Osteocyte (in vitro differentiated cells): ENCODE measurements at regions not wholly inside any gene's neighbourhood (a gene's known extent, or its start where the extent isn't known, plus 50 kb on each side); places are given as distances from the start of the nearest gene placed in this dataset.

Experiments used
- DNase-seq: peaks from one replicate; pipeline ENCODE4 v3.0.0; 2021; ENCODE audit warnings: mixed read lengths; ENCODE audit not compliant: unreplicated experiment; ENCODE audit errors: extremely low spot score
- H3K27ac Mint-ChIP-seq: one replicate; pipeline ENCODE4 v1.8.0; 2021; ENCODE audit warnings: mild to moderate bottlenecking, mixed read lengths; ENCODE audit not compliant: unreplicated experiment
- H3K27me3 Mint-ChIP-seq: one replicate; pipeline ENCODE4 v1.8.0; 2021; ENCODE audit warnings: mixed read lengths; ENCODE audit not compliant: unreplicated experiment
- H3K36me3 Mint-ChIP-seq: one replicate; pipeline ENCODE4 v1.8.0; 2021; ENCODE audit warnings: mixed read lengths; ENCODE audit not compliant: unreplicated experiment
- H3K4me1 Mint-ChIP-seq: one replicate; pipeline ENCODE4 v1.8.0; 2021; ENCODE audit warnings: mixed read lengths; ENCODE audit not compliant: unreplicated experiment
- H3K4me3 Mint-ChIP-seq: one replicate; pipeline ENCODE4 v1.8.0; 2021; ENCODE audit warnings: mild to moderate bottlenecking, moderate library complexity, mixed read lengths; ENCODE audit not compliant: unreplicated experiment
- H3K9me3 Mint-ChIP-seq: one replicate; pipeline ENCODE4 v1.8.0; 2021; ENCODE audit warnings: mixed read lengths; ENCODE audit not compliant: unreplicated experiment
- TF ChIP-seq, protein P1 (sequence below): fragments of 200-600 bp; sonication (generic); IDR thresholded peaks from 2 replicates; pipeline ENCODE4 v1.5.0; 2021; ENCODE audit warnings: antibody characterized with exemption, mild to moderate bottlenecking, moderate library complexity

- no peaks in the 10 kb centered on the region for H3K9me3 Mint-ChIP-seq
- DNase-seq, result no peak
- peaks cover 7% of the 10 kb centered on the region for H3K27me3 Mint-ChIP-seq
- TF ChIP-seq, protein P1, sequence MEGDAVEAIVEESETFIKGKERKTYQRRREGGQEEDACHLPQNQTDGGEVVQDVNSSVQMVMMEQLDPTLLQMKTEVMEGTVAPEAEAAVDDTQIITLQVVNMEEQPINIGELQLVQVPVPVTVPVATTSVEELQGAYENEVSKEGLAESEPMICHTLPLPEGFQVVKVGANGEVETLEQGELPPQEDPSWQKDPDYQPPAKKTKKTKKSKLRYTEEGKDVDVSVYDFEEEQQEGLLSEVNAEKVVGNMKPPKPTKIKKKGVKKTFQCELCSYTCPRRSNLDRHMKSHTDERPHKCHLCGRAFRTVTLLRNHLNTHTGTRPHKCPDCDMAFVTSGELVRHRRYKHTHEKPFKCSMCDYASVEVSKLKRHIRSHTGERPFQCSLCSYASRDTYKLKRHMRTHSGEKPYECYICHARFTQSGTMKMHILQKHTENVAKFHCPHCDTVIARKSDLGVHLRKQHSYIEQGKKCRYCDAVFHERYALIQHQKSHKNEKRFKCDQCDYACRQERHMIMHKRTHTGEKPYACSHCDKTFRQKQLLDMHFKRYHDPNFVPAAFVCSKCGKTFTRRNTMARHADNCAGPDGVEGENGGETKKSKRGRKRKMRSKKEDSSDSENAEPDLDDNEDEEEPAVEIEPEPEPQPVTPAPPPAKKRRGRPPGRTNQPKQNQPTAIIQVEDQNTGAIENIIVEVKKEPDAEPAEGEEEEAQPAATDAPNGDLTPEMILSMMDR, result no peak
- no peak overlapping the region for H3K27ac Mint-ChIP-seq
- H3K4me3 Mint-ChIP-seq, result no peak overlapping the region
- peaks cover 24% of the 10 kb centered on the region for H3K4me1 Mint-ChIP-seq
- H3K36me3 Mint-ChIP-seq, result no peaks in the 10 kb centered on the region
Measured at GRCh38 chr1:170854677-170855076, 80.7 kb upstream of the MROH9 start.

DNA sequence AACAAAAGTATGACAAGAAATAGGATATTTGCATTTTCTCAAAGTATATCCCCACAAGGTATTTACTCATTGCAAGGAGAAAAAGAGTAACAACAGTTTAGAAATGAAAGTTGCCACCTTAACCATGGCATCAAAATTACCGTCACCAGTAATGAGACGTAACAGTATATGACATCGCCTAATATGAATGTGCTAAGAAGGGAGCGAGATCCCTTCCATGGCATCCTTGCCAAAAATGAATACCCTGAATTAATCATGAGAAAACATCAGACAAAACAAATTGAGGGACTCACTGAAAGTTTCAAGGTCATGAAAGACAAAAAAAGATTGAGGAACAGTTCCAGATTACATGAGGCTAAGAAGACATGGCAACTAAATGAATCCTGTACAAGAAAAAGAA lies 78.9 kb upstream of the MROH9 start:
- Mint-ChIP-seq H3K4me1 (peaks cover 24% of the 10 kb centered on the region), H3K9me3 (no peaks in the 10 kb centered on the region), H3K36me3 (no peaks in the 10 kb centered on the region), H3K27ac (no peak overlapping the region), H3K4me3 (no peak overlapping the region), H3K27me3 (peaks cover 6% of the 10 kb centered on the region)
- TF ChIP-seq, protein P1, result no peak
- DNase-seq, result no peak

DNA sequence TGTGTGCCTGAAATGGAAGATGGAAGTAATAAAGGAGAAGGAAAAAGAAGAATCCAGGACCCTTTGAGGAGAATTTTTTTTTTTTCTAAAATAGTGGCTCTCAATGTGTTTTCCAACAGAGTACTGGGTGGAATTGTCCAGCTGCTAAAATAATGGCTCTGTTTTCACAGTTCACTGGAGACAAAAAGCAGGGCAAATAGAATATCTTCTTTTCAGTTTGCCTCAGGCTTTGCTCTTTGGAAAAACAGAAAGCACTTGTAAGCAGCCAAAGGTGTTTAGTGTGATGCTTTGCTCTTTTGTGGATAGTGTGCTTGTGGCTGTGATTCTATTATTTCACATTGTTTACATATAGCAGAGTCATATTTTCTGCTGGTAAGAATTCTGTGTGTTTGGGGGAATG lies 77.4 kb upstream of the MROH9 start:
- Mint-ChIP-seq H3K27me3 (peaks cover 5% of the 10 kb centered on the region), H3K27ac (peak overlapping the region; percentile 29), H3K9me3 (no peaks in the 10 kb centered on the region), H3K36me3 (no peaks in the 10 kb centered on the region), H3K4me3 (no peak overlapping the region), H3K4me1 (peaks cover 23% of the 10 kb centered on the region)
- no peak for DNase-seq
- TF ChIP-seq, protein P1, result no peak

DNA sequence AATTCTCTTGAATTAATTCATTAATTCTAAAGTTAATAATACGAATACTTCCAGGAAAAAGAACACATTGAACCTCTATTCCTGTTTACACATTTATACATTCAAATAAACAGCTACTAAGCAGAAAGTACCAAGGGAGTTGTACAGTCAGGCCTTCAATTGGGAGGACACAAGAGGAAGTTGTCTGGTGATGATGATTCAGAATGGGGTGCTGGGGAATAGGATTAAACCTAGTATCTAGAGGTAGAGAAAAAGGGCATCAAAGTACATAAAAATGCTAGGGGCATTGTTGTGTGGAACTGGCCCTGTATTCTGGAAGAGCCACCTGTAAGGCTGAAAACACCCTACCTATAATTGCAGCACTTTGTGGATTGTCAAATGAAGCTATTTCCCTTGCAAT lies 71.7 kb upstream of the MROH9 start:
- TF ChIP-seq, protein P1, result no peak
- no peak for DNase-seq
- Mint-ChIP-seq H3K9me3 (no peaks in the 10 kb centered on the region), H3K27ac (peak overlapping the region; percentile 77), H3K36me3 (no peaks in the 10 kb centered on the region), H3K4me1 (peaks cover 25% of the 10 kb centered on the region), H3K27me3 (no peaks in the 10 kb centered on the region), H3K4me3 (no peak overlapping the region)

GRCh38 chr1:170864238-170864637 lies 71.1 kb upstream of the MROH9 start:
- Mint-ChIP-seq H3K4me3 (no peak overlapping the region), H3K27me3 (no peaks in the 10 kb centered on the region), H3K9me3 (no peaks in the 10 kb centered on the region), H3K27ac (peak overlapping the region; percentile 77), H3K36me3 (no peaks in the 10 kb centered on the region), H3K4me1 (peaks cover 25% of the 10 kb centered on the region)
- TF ChIP-seq, protein P1, result no peak
- no peak for DNase-seq
